GM12878 (cell line): ENCODE measurements at regions not wholly inside any gene's neighbourhood (a gene's known extent, or its start where the extent isn't known, plus 50 kb on each side); places are given as distances from the start of the nearest gene placed in this dataset.

Experiments used
- ATAC-seq: fragments of 200-7000 bp; cut with Tn5 transposase; 3 replicates; pipeline ENCODE4 v1.9.1; 2020; ENCODE audit warnings: mild to moderate bottlenecking, moderate library complexity
- BruUV-seq: library from RNA; stranded (reverse); fragments of 400-500 nt; replicated peaks from 2 replicates; lab custom pipeline; 2021; lab: Mats Ljungman, UMichigan
- CTCF ChIA-PET: fragments of 300-600 bp; sonication (Branson Sonifier 250); formaldehyde crosslinking; extraction: SDS; loops from one replicate; lab custom pipeline; 2021; ENCODE audit warnings: inconsistent platforms; lab: Yijun Ruan, JAX
- POLR2A ChIA-PET: fragments of 350-600 bp; formaldehyde crosslinking; extraction: SDS; loops from one replicate; lab custom pipeline; 2021; ENCODE audit warnings: inconsistent platforms; lab: Charles Lee
- RAD21 ChIA-PET: fragments of 300-600 bp; sonication (Branson Sonifier 250); formaldehyde crosslinking; loops from one replicate; lab custom pipeline; 2023; ENCODE audit warnings: antibody characterized with exemption; ENCODE audit not compliant: unreplicated experiment; lab: Charles Lee
- SMC1A ChIA-PET: fragments of 300-600 bp; sonication (Branson Sonifier 250); formaldehyde crosslinking; loops from one replicate; lab custom pipeline; 2023; ENCODE audit not compliant: unreplicated experiment, uncharacterized antibody; lab: Charles Lee
- DNase-seq: peaks from one replicate; pipeline ENCODE4 v3.0.0-alpha.2; 2011; ENCODE audit warnings: low read depth, low spot score
- FAIRE-seq: peaks from 3 replicates; lab custom pipeline; 2011; peaks lifted over from hg19 to GRCh38; lab: Jason Lieb, UNC
- H2AFZ ChIP-seq: 2 replicates; pipeline ENCODE4 v1.6.0; 2011; ENCODE audit warnings: low read depth, low read length, control low read depth; ENCODE audit not compliant: control insufficient read depth
- H3K27ac ChIP-seq: 2 replicates; pipeline ENCODE4 v1.5.1; 2011; ENCODE audit warnings: control low read depth; ENCODE audit not compliant: control insufficient read depth, insufficient read depth
- H3K27me3 ChIP-seq, 2 experiments: replicated peaks in 1 of 2; 2 replicates each; pipeline versions ENCODE4 v1.6.0 to v1.6.1; 2011; ENCODE audit warnings: low read length in 1 of 2; ENCODE audit not compliant: control insufficient read depth in 2 of 2, insufficient read depth in 2 of 2
- H3K36me3 ChIP-seq, 2 experiments: 2 replicates each; pipeline ENCODE4 v1.5.1; 2011; ENCODE audit warnings: low read length in 1 of 2; ENCODE audit not compliant: control insufficient read depth in 2 of 2, insufficient read depth in 2 of 2
- H3K4me1 ChIP-seq: 2 replicates; pipeline ENCODE4 v1.6.1; 2011; ENCODE audit warnings: mild to moderate bottlenecking, low read length, moderate library complexity, mixed read lengths; ENCODE audit not compliant: control insufficient read depth, insufficient read depth
- H3K4me2 ChIP-seq: 2 replicates; pipeline ENCODE4 v1.6.0; 2011; ENCODE audit warnings: control low read depth; ENCODE audit not compliant: control insufficient read depth, insufficient read depth
- H3K4me3 ChIP-seq: fragments of 200-600 bp; sonication (generic); 2 replicates; pipeline ENCODE4 v1.5.1; 2016
- H3K79me2 ChIP-seq: 2 replicates; pipeline ENCODE4 v1.6.0; 2011; ENCODE audit warnings: low read length; ENCODE audit not compliant: control insufficient read depth, insufficient read depth
- H3K9ac ChIP-seq: 2 replicates; pipeline ENCODE4 v1.8.0; 2011; ENCODE audit warnings: low read length, control low read depth, mixed read lengths; ENCODE audit not compliant: control insufficient read depth, insufficient read depth
- H3K9me3 ChIP-seq: replicated peaks from 3 replicates; pipeline ENCODE4 v1.5.1; 2011; ENCODE audit warnings: mild to moderate bottlenecking, low read length; ENCODE audit not compliant: control insufficient read depth, insufficient read depth
- H4K20me1 ChIP-seq: 2 replicates; pipeline ENCODE4 v1.6.0; 2011; ENCODE audit not compliant: control insufficient read depth, insufficient read depth
- E2F8 ChIP-seq: fragments of 450-650 bp; IDR thresholded peaks from 2 replicates; pipeline ENCODE4 v1.6.1; 2018; ENCODE audit warnings: mild to moderate bottlenecking, low read depth, moderate library complexity; ENCODE audit not compliant: partially characterized antibody
- SPI1 ChIP-seq: IDR thresholded peaks from 2 replicates; pipeline ENCODE4 v1.6.1; 2011; ENCODE audit warnings: low read depth, mild to moderate bottlenecking, low read length, moderate library complexity, borderline replicate concordance; ENCODE audit not compliant: insufficient read depth
- WGBS: methylation state at CpG from one replicate; pipeline ENCODE4 v1.1.6; 2016; ENCODE audit warnings: low lambda C conversion rate; ENCODE audit not compliant: insufficient replicate concordance, insufficient coverage; ENCODE audit errors: missing lambda C conversion rate; 5-methylcytosine and 5-hydroxymethylcytosine counted together
- in situ Hi-C: fragments of 300-500 bp; cut with MboI; formaldehyde crosslinking; loops from 9 replicates; pipeline ENCODE4 v1.14.3; 2018; ENCODE audit warnings: mixed read lengths
- intact Hi-C: fragments of 100-400 bp; cut with micrococcal nuclease; formaldehyde crosslinking; loops from one replicate; pipeline ENCODE4 v1.14.2; 2022; ENCODE audit not compliant: unreplicated experiment

GRCh38 chr15:95836536-95836935 lies 494.0 kb upstream of the NR2F2 start:
- in situ Hi-C loops (loop anchor here (10.0 kb wide), 1 partner anchor 572 kb away; no protein-coding TSS in a partner anchor), intact Hi-C loops (no loop called here)
- Histone ChIP-seq H3K4me3 (no peak overlapping the region), H3K9me3 (no peaks in the 10 kb centered on the region; the same call in 2 of the 3 replicates), H3K4me2 (no peak overlapping the region), H3K9ac (no peak overlapping the region), H4K20me1 (no peaks in the 10 kb centered on the region), H2AFZ (no peak overlapping the region), H3K27me3 (no peaks in the 10 kb centered on the region), H3K4me1 (peaks cover 5% of the 10 kb centered on the region; the same call in 1 of the 2 replicates), H3K27ac (no peak overlapping the region), H3K36me3 (no peaks in the 10 kb centered on the region), H3K79me2 (no peaks in the 10 kb centered on the region)
- no peak for FAIRE-seq
- BruUV-seq, result no TSS peak
- TF ChIP-seq E2F8 (no peak), SPI1 (peak; percentile 11; the same call in 1 of the 2 replicates)
- ChIA-PET RAD21 (no interaction called here), POLR2A (no interaction called here), SMC1A (interaction anchor here (1.3 to 1.7 kb wide), 2 partner anchors 9 to 11 kb away, joined by 4 to 5 read pairs; no protein-coding TSS in a partner anchor), CTCF (no interaction called here)
- DNase-seq, result no peak
- no peak for ATAC-seq
- 97% methylated on average over 1 of the region's 1 CpG for WGBS
